IMR-90 (cell line): ENCODE measurements at regions not wholly inside any gene's neighbourhood (a gene's known extent, or its start where the extent isn't known, plus 50 kb on each side); places are given as distances from the start of the nearest gene placed in this dataset.

Experiments used
- ATAC-seq: fragments of 200-7000 bp; cut with Tn5 transposase; 2 replicates; pipeline ENCODE4 v1.9.1; 2020; ENCODE audit warnings: low read depth, mild to moderate bottlenecking, moderate library complexity
- BruUV-seq: library from RNA; stranded (reverse); fragments of 400-500 nt; replicated peaks from 2 replicates; lab custom pipeline; 2021; lab: Mats Ljungman, UMichigan
- CTCF ChIA-PET: fragments of 300-600 bp; formaldehyde crosslinking; extraction: SDS; loops from one replicate; lab custom pipeline; 2021; ENCODE audit warnings: antibody characterized with exemption; lab: Yijun Ruan, JAX
- POLR2A ChIA-PET: fragments of 300-600 bp; sonication (Branson Sonifier 250); formaldehyde crosslinking; loops from one replicate; lab custom pipeline; 2022; ENCODE audit warnings: antibody characterized with exemption; ENCODE audit not compliant: unreplicated experiment; lab: Charles Lee
- DNase-seq: peaks from one replicate; pipeline ENCODE4 v3.0.0; 2013
- H2AFZ ChIP-seq: replicated peaks from 2 replicates; pipeline ENCODE3; 2013; ENCODE audit warnings: low read length, mild to moderate bottlenecking; ENCODE audit not compliant: poor library complexity
- H2AK5ac ChIP-seq: 2 replicates; pipeline ENCODE4 v1.6.1; 2013; ENCODE audit warnings: low read depth, low read length, inconsistent platforms
- H2AK9ac ChIP-seq: replicated peaks from 2 replicates; pipeline ENCODE3; 2013; ENCODE audit warnings: mild to moderate bottlenecking, low read depth, low read length, moderate library complexity; ENCODE audit not compliant: poor library complexity
- H2BK120ac ChIP-seq: 2 replicates; pipeline ENCODE4 v1.6.1; 2013; ENCODE audit warnings: low read depth, low read length, inconsistent platforms
- H2BK15ac ChIP-seq: 3 replicates; pipeline ENCODE4 v1.6.1; 2013; ENCODE audit warnings: low read depth, low read length, inconsistent platforms
- H2BK20ac ChIP-seq: 2 replicates; pipeline ENCODE4 v1.6.1; 2013; ENCODE audit warnings: low read depth, mild to moderate bottlenecking, inconsistent platforms, low read length, moderate library complexity
- H2BK5ac ChIP-seq: 2 replicates; pipeline ENCODE4 v1.6.1; 2013; ENCODE audit warnings: mild to moderate bottlenecking, low read depth, low read length, inconsistent platforms; ENCODE audit not compliant: poor library complexity, severe bottlenecking
- H3K14ac ChIP-seq: replicated peaks from 2 replicates; pipeline ENCODE4 v1.6.1; 2013; ENCODE audit warnings: low read depth, low read length, inconsistent platforms
- H3K18ac ChIP-seq: 2 replicates; pipeline ENCODE4 v1.6.1; 2013; ENCODE audit warnings: low read depth, low read length, control low read depth
- H3K23ac ChIP-seq: 2 replicates; pipeline ENCODE4 v1.6.1; 2013; ENCODE audit warnings: low read depth, low read length, inconsistent platforms
- H3K27ac ChIP-seq: 2 replicates; pipeline ENCODE4 v1.5.1; 2013; ENCODE audit warnings: mild to moderate bottlenecking, control low read depth, low read length; ENCODE audit not compliant: insufficient read depth
- H3K27me3 ChIP-seq: 2 replicates; pipeline ENCODE4 v1.6.1; 2013; ENCODE audit warnings: low read length; ENCODE audit not compliant: control insufficient read depth, insufficient read depth
- H3K36me3 ChIP-seq: 2 replicates; pipeline ENCODE4 v1.6.1; 2013; ENCODE audit warnings: low read length, mixed read lengths; ENCODE audit not compliant: control insufficient read depth, insufficient read depth
- H3K4ac ChIP-seq: 2 replicates; pipeline ENCODE4 v1.6.1; 2013; ENCODE audit warnings: low read depth, low read length, inconsistent platforms
- H3K4me1 ChIP-seq: 2 replicates; pipeline ENCODE4 v1.6.1; 2013; ENCODE audit warnings: low read length, mixed read lengths; ENCODE audit not compliant: control insufficient read depth, insufficient read depth
- H3K4me2 ChIP-seq: 2 replicates; pipeline ENCODE4 v1.6.1; 2013; ENCODE audit warnings: low read depth, mild to moderate bottlenecking, control low read depth, low read length, moderate library complexity
- H3K4me3 ChIP-seq: 2 replicates; pipeline ENCODE4 v1.5.1; 2013; ENCODE audit warnings: low read depth, mild to moderate bottlenecking, control low read depth, low read length, moderate library complexity; ENCODE audit not compliant: insufficient read depth
- H3K56ac ChIP-seq: 2 replicates; pipeline ENCODE4 v1.6.1; 2013; ENCODE audit warnings: low read length, inconsistent platforms; ENCODE audit not compliant: insufficient read depth; ENCODE audit errors: extremely low read depth
- H3K79me1 ChIP-seq, 2 experiments: 2 replicates each; pipeline ENCODE4 v1.6.1; 2013; ENCODE audit warnings: low read length in 2 of 2, inconsistent platforms in 1 of 2, low read depth in 1 of 2
- H3K9ac ChIP-seq: 2 replicates; pipeline ENCODE4 v1.6.1; 2013; ENCODE audit warnings: low read depth, low read length, control low read depth
- H3K9me1 ChIP-seq: 2 replicates; pipeline ENCODE4 v1.6.1; 2013; ENCODE audit warnings: low read length, inconsistent platforms; ENCODE audit not compliant: insufficient read depth
- H3K9me3 ChIP-seq: 2 replicates; pipeline ENCODE4 v1.6.1; 2013; ENCODE audit warnings: low read length; ENCODE audit not compliant: control insufficient read depth, insufficient read depth
- H4K20me1 ChIP-seq: 2 replicates; pipeline ENCODE4 v1.6.1; 2013; ENCODE audit warnings: low read length, inconsistent platforms; ENCODE audit not compliant: insufficient read depth
- H4K5ac ChIP-seq: 2 replicates; pipeline ENCODE4 v1.6.1; 2013; ENCODE audit warnings: mild to moderate bottlenecking, low read depth, low read length, control low read depth
- H4K8ac ChIP-seq, 2 experiments: 2 replicates each; pipeline ENCODE4 v1.6.1; 2013; ENCODE audit warnings: low read depth in 2 of 2, low read length in 2 of 2, control low read depth in 1 of 2, inconsistent platforms in 1 of 2
- H4K91ac ChIP-seq: 2 replicates; pipeline ENCODE4 v1.6.1; 2013; ENCODE audit warnings: low read depth, low read length, inconsistent platforms; ENCODE audit not compliant: insufficient read depth
- BHLHE40 ChIP-seq: fragments of 150-350 bp; IDR thresholded peaks from 2 replicates; pipeline ENCODE4 v1.6.1; 2016; ENCODE audit warnings: mild to moderate bottlenecking, low read depth, low read length
- CEBPB ChIP-seq: IDR thresholded peaks from 2 replicates; pipeline ENCODE4 v1.6.1; 2012; ENCODE audit warnings: low read depth, low read length, improper control_type of control experiment
- CHD1 ChIP-seq: IDR thresholded peaks from 2 replicates; pipeline ENCODE4 v1.6.1; 2012; ENCODE audit warnings: low read depth, low read length, improper control_type of control experiment
- CTCF ChIP-seq: conservative IDR thresholded peaks from 2 replicates; pipeline ENCODE4 v1.5.1; 2012; ENCODE audit warnings: mild to moderate bottlenecking, low read depth, low read length, improper control_type of control experiment
- ELK1 ChIP-seq: fragments of 150-350 bp; IDR thresholded peaks from 2 replicates; pipeline ENCODE4 v1.6.1; 2016; ENCODE audit warnings: low read depth, mild to moderate bottlenecking, low read length, moderate library complexity, borderline replicate concordance
- FOS ChIP-seq: fragments of 150-350 bp; IDR thresholded peaks from 2 replicates; pipeline ENCODE4 v1.6.1; 2016; ENCODE audit warnings: low read depth, low read length
- MAFK ChIP-seq: IDR thresholded peaks from 2 replicates; pipeline ENCODE4 v1.6.1; 2012; ENCODE audit warnings: low read depth, low read length, improper control_type of control experiment
- MAZ ChIP-seq: IDR thresholded peaks from 2 replicates; pipeline ENCODE4 v1.6.1; 2012; ENCODE audit warnings: low read depth, mild to moderate bottlenecking, low read length, improper control_type of control experiment, moderate library complexity, borderline replicate concordance
- MXI1 ChIP-seq: IDR thresholded peaks from 2 replicates; pipeline ENCODE4 v1.6.1; 2012; ENCODE audit warnings: low read depth, mild to moderate bottlenecking, low read length, moderate library complexity, borderline replicate concordance
- NFE2L2 ChIP-seq: fragments of 150-350 bp; IDR thresholded peaks from 2 replicates; pipeline ENCODE4 v1.6.1; 2016; ENCODE audit warnings: low read depth, mild to moderate bottlenecking, low read length
- POLR2A ChIP-seq: IDR thresholded peaks from 2 replicates; pipeline ENCODE4 v1.6.1; 2012; ENCODE audit warnings: mild to moderate bottlenecking, low read depth, low read length
- RAD21 ChIP-seq: IDR thresholded peaks from 2 replicates; pipeline ENCODE4 v1.6.1; 2012; ENCODE audit warnings: low read length, improper control_type of control experiment
- RCOR1 ChIP-seq: IDR thresholded peaks from 2 replicates; pipeline ENCODE4 v1.6.1; 2012; ENCODE audit warnings: mild to moderate bottlenecking, low read length, improper control_type of control experiment; ENCODE audit not compliant: insufficient replicate concordance
- RFX5 ChIP-seq: IDR thresholded peaks from 2 replicates; pipeline ENCODE4 v1.8.0; 2012; ENCODE audit warnings: low read depth, mild to moderate bottlenecking, low read length, moderate library complexity
- SMC3 ChIP-seq: fragments of 150-350 bp; IDR thresholded peaks from 2 replicates; pipeline ENCODE4 v1.6.1; 2016; ENCODE audit warnings: low read depth, mild to moderate bottlenecking, antibody characterized with exemption, low read length, moderate library complexity
- WGBS, 2 experiments: methylation state at CpG; one replicate each; pipeline versions ENCODE4 v1.1.5 to v1.1.7; 2013; ENCODE audit warnings: missing lambda C conversion rate in 2 of 2; ENCODE audit not compliant: insufficient read length in 1 of 2; ENCODE audit errors: extremely low coverage in 2 of 2; 5-methylcytosine and 5-hydroxymethylcytosine counted together
- dilution Hi-C: fragments of 300-500 bp; cut with HindIII; formaldehyde crosslinking; loops from one replicate; pipeline ENCODE4 v1.14.3; 2018; ENCODE audit warnings: low sequenced_read_pairs; ENCODE audit not compliant: unreplicated experiment
- in situ Hi-C: fragments of 300-500 bp; cut with MboI; formaldehyde crosslinking; loops from 3 replicates; pipeline ENCODE4 v1.14.3; 2019; ENCODE audit warnings: low sequenced_read_pairs, inconsistent platforms, mixed read lengths
- intact Hi-C: fragments of 100-400 bp; cut with micrococcal nuclease; formaldehyde crosslinking; loops from 2 replicates; pipeline ENCODE4 v1.10.0; 2022
- TF ChIP-seq, protein P1 (sequence below): fragments of 150-350 bp; IDR thresholded peaks from 2 replicates; pipeline ENCODE4 v1.6.1; 2017; ENCODE audit warnings: mild to moderate bottlenecking, antibody characterized with exemption, low read length, low read depth

- Histone ChIP-seq H3K36me3 (no peaks in the 10 kb centered on the region), H2BK15ac (no peak overlapping the region)
- WGBS, 2 experiments, result 80% methylated on average over 1 of the region's 5 CpGs; no CpG with 5 or more reads in 1 of the 2 experiments
These were observed 599.6 kb upstream of the ADAMTS16 start for GRCh38 chr5:4540375-4541173.

More at GRCh38 chr5:4540375-4541173, 599.6 kb upstream of the ADAMTS16 start:
- H3K23ac ChIP-seq, result no peak overlapping the region
- ChIA-PET POLR2A (no interaction called here), CTCF (no interaction called here)
- H3K14ac ChIP-seq, result no peak overlapping the region
- H2BK20ac ChIP-seq, result no peak overlapping the region
- no peak overlapping the region for H4K5ac ChIP-seq
- H3K4me2 ChIP-seq, result no peak overlapping the region
- H3K18ac ChIP-seq, result no peak overlapping the region
- H3K27ac ChIP-seq, result no peak overlapping the region
- no peak overlapping the region for H2AK9ac ChIP-seq
- no peaks in the 10 kb centered on the region for H3K79me1 ChIP-seq
- no TSS peak for BruUV-seq
- no peak overlapping the region for H3K56ac ChIP-seq
- H3K27me3 ChIP-seq, result no peaks in the 10 kb centered on the region
- H3K4me3 ChIP-seq, result no peak overlapping the region
- no peak overlapping the region for H3K9ac ChIP-seq
- peaks cover 34% of the 10 kb centered on the region for H3K9me3 ChIP-seq
- H2BK5ac ChIP-seq, result no peak overlapping the region
- H3K4ac ChIP-seq, result no peak overlapping the region
- H2AK5ac ChIP-seq, result no peak overlapping the region
- TF ChIP-seq ELK1 (no peak), FOS (no peak), SMC3 (no peak), RCOR1 (no peak), CEBPB (no peak), RFX5 (no peak), MAFK (no peak), CTCF (no peak), NFE2L2 (no peak), RAD21 (no peak), CHD1 (no peak), MXI1 (no peak), BHLHE40 (no peak), MAZ (no peak), POLR2A (no peak)
- TF ChIP-seq, protein P1, sequence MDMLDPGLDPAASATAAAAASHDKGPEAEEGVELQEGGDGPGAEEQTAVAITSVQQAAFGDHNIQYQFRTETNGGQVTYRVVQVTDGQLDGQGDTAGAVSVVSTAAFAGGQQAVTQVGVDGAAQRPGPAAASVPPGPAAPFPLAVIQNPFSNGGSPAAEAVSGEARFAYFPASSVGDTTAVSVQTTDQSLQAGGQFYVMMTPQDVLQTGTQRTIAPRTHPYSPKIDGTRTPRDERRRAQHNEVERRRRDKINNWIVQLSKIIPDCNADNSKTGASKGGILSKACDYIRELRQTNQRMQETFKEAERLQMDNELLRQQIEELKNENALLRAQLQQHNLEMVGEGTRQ, result no peak
- DNase-seq (no peak), ATAC-seq (no peak)
- H4K8ac ChIP-seq, result no peak overlapping the region
- no peak overlapping the region for H2BK120ac ChIP-seq
- in situ Hi-C loops (no loop called here), intact Hi-C loops (no loop called here), dilution Hi-C loops (no loop called here)
- no peaks in the 10 kb centered on the region for H4K20me1 ChIP-seq
- no peak overlapping the region for H4K91ac ChIP-seq
- no peaks in the 10 kb centered on the region for H3K4me1 ChIP-seq
- H2AFZ ChIP-seq, result no peak overlapping the region
- no peaks in the 10 kb centered on the region for H3K9me1 ChIP-seq
